ENCODE measurements at regions not wholly inside any gene's neighbourhood (a gene's known extent, or its start where the extent isn't known, plus 50 kb on each side); places are given as distances from the start of the nearest gene placed in this dataset.

DNA sequence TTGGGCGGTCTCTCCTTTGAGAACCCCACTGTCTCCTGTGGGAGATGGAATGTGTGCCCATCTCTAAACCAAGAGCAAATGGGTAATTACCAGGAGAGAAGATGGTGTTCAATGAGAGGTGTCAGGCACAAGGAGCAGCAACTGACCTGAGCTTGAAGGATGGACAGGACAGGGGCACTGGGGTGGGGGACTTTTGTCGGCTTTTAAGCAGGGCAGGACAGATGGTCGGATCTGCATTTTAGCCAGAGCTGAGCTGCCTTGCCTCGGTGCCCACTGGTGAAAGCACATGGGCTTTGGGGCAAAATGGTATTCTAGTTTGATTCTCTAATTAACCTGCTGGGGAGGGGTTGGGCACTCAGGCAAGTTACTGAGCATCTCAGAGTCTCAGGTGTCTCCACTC is 98.0 kb downstream of the INHBB start:
- DNase-seq (ENCODE audit: insufficient read length, low spot score) (no peak), FAIRE-seq (no peak)
- TF ChIP-seq, protein P1, sequence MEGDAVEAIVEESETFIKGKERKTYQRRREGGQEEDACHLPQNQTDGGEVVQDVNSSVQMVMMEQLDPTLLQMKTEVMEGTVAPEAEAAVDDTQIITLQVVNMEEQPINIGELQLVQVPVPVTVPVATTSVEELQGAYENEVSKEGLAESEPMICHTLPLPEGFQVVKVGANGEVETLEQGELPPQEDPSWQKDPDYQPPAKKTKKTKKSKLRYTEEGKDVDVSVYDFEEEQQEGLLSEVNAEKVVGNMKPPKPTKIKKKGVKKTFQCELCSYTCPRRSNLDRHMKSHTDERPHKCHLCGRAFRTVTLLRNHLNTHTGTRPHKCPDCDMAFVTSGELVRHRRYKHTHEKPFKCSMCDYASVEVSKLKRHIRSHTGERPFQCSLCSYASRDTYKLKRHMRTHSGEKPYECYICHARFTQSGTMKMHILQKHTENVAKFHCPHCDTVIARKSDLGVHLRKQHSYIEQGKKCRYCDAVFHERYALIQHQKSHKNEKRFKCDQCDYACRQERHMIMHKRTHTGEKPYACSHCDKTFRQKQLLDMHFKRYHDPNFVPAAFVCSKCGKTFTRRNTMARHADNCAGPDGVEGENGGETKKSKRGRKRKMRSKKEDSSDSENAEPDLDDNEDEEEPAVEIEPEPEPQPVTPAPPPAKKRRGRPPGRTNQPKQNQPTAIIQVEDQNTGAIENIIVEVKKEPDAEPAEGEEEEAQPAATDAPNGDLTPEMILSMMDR (IDR thresholded peaks at IDR 0.05; ENCODE audit: insufficient read depth, missing control alignments): no peak

- DNase-seq (ENCODE audit: insufficient read length, low spot score) (no peak), FAIRE-seq (no peak)
- TF ChIP-seq, protein P1 (IDR thresholded peaks at IDR 0.05; ENCODE audit: insufficient read depth, missing control alignments): no peak
Observed at GRCh38 chr2:120444691-120445240, 98.8 kb downstream of the INHBB start.

DNA sequence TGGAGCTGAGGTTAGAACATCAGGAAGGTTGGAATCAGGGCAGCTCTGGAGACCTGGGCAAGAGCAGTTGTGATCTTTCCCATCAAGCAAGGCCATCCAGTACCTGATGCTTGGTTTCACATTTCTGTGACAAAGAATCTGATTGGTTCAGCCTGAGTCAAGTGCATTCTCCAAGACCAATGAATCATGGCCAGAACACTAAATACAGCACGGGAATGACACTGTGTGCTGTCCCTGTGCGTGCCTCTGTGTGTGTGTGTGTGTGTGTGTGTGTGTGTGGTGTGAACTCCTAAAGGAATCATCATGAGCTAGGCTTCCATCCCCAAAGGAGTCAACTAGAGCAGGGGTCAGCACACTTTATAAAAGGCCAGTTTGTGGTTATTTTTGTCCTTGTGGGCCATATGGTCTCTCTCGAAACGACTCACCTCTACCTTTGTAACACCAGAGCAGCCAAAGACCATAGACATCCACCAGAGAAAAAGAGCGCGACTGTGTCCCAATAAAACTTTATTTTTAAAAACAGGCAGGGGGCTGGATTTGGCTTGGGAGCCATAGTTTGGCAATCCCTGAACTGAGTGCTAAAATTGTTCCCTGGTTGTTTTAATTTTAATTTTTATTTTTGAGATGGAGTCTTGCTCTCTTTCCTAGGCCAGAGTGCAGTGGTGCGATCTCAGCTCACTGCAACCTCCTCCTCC is 99.7 kb downstream of the INHBB start:
- DNase-seq (ENCODE audit: insufficient read length, low spot score) (no peak), FAIRE-seq (no peak)
- TF ChIP-seq, protein P1 (IDR thresholded peaks at IDR 0.05; ENCODE audit: insufficient read depth, missing control alignments): no peak

DNA sequence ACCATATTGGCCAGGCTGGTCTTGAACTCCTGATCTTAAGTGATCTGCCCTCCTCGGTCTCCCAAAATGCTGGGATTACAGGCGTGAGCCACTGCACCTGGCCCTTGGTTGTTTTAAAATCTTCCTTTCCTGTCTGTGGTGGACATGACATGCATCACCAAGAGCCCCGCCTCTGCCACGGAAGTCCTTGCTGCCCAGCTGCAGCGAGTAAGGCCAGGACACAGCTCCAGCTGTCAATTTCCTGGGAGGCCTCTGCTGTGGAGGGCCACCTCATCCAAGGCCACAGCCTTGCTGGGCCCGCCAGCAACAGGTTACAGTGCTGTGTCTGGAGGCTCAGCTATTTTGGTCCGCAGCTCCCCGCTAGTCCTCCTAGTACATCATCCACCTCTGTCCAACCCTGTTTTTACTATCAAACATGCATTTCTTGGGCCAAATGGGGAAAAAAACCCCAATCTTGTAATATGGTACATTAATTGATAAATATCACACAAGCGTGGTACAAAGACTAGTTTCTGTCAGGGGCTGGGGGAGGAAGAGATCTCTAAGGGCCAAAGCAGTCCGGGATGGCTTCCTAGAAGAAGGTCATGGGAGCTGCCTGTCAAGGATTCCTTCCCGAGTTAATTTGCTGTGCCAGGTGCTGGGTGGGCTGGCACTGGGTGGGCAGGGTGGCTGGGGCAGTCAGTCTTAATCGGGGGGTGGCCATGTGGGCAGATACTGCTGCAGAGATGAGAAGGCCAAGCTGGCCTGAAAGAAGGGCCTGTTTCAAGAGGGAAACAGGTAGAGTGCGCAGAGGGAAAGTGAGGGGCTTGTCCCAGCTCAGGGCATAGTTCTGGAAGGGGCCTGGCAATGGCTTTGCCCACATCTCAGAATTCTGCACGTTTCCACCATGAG is 100.5 kb downstream of the INHBB start:
- TF ChIP-seq, protein P1 (IDR thresholded peaks at IDR 0.05; ENCODE audit: insufficient read depth, missing control alignments): no peak
- no peak for DNase-seq (ENCODE audit: insufficient read length, low spot score)
- FAIRE-seq: no peak

DNA sequence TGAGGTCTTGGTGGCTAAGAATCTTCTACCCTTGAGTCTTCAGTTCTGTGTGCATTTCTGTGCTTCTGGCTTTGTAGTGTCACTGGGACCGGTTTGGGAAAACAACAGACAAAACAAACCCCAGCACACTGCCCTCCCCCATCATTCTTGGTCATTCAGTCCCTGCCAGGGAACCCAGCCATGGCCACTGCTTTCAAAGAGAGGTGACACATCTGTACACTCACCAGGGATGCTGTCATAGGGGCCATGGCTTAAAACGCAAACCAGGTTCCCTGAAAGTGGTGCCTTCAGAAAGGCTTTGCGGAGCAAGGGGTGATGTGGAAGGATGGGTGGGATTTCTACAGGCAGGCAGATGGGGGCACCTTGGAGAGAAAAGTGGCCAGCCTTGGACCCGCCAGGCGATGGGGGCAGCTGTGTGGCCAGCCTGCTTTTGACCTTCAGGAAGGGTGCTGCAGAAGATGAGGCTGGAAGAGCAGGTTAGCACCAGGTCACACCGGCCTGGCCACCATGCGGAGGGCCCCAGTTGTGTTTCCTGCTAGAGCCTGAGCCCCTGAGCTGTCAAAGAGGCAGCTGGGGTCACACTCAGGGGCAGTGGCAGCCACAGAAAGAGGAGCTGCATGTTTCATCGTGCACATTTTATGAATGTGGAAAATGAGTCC is 101.3 kb downstream of the INHBB start:
- no peak for DNase-seq (ENCODE audit: insufficient read length, low spot score)
- no peak for FAIRE-seq
- TF ChIP-seq, protein P1 (IDR thresholded peaks at IDR 0.05; ENCODE audit: insufficient read depth, missing control alignments): no peak

- DNase-seq (ENCODE audit: insufficient read length, low spot score): peak; percentile 87
- peak; percentile 90 for FAIRE-seq
- TF ChIP-seq, protein P1 (IDR thresholded peaks at IDR 0.05; ENCODE audit: insufficient read depth, missing control alignments): no peak
Observed at GRCh38 chr2:120448436-120448835, 102.5 kb downstream of the INHBB start.
